Liver (tissue), 3 donors: ENCODE measurements at regions not wholly inside any gene's neighbourhood (a gene's known extent, or its start where the extent isn't known, plus 50 kb on each side); places are given as distances from the start of the nearest gene placed in this dataset.

ENCODE experiments used
- CTCF ChIP-seq: fragments of 150-350 bp; IDR thresholded peaks from 2 replicates; pipeline ENCODE4 v1.5.1; 2017; ENCODE audit warnings: improper control_type of control experiment, low read depth, low read length; ENCODE audit not compliant: missing input control
- GABPA ChIP-seq, 2 donors: IDR thresholded peaks in 1 of 2; conservative IDR thresholded peaks in 1 of 2; 2 replicates each; pipeline ENCODE4 v1.6.1; 2016; ENCODE audit warnings: antibody characterized with exemption in 2 of 2, mild to moderate bottlenecking in 1 of 2, moderate library complexity in 1 of 2
- RAD21 ChIP-seq, 2 donors: IDR thresholded peaks; 2 replicates each; pipeline ENCODE4 v1.6.1; 2016; ENCODE audit warnings: antibody characterized with exemption in 2 of 2, mild to moderate bottlenecking in 2 of 2
- TF ChIP-seq, protein P1 (sequence below): IDR thresholded peaks from 2 replicates; pipeline ENCODE4 v1.6.1; 2016; ENCODE audit warnings: antibody characterized with exemption
- TF ChIP-seq, protein P2 (sequence below): IDR thresholded peaks from 2 replicates; pipeline ENCODE4 v1.6.1; 2016; ENCODE audit warnings: antibody characterized with exemption
- donor health status: healthy.
- donor health status: healthy.

- TF ChIP-seq CTCF (no peak), RAD21 (IDR thresholded peaks at IDR 0.05) (no peak), GABPA (IDR thresholded peaks at IDR 0.05 in 1 of 2, conservative IDR thresholded peaks at IDR 0.05 in 1 of 2) (no peak)
- TF ChIP-seq, protein P1, sequence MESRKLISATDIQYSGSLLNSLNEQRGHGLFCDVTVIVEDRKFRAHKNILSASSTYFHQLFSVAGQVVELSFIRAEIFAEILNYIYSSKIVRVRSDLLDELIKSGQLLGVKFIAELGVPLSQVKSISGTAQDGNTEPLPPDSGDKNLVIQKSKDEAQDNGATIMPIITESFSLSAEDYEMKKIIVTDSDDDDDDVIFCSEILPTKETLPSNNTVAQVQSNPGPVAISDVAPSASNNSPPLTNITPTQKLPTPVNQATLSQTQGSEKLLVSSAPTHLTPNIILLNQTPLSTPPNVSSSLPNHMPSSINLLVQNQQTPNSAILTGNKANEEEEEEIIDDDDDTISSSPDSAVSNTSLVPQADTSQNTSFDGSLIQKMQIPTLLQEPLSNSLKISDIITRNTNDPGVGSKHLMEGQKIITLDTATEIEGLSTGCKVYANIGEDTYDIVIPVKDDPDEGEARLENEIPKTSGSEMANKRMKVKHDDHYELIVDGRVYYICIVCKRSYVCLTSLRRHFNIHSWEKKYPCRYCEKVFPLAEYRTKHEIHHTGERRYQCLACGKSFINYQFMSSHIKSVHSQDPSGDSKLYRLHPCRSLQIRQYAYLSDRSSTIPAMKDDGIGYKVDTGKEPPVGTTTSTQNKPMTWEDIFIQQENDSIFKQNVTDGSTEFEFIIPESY: no peak
- TF ChIP-seq, protein P2, sequence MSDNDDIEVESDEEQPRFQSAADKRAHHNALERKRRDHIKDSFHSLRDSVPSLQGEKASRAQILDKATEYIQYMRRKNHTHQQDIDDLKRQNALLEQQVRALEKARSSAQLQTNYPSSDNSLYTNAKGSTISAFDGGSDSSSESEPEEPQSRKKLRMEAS: no peak
Observed at GRCh38 chr3:78506581-78507195, 1261.1 kb downstream of the ROBO1 start.
